ENCODE measurements at regions not wholly inside any gene's neighbourhood (a gene's known extent, or its start where the extent isn't known, plus 50 kb on each side); places are given as distances from the start of the nearest gene placed in this dataset.
A peak's percentile ranks its signal among the peaks of the same experiment; 100 is the strongest.
"Not testable (repeated sequence)": the region's sequence is repeated elsewhere in the genome, so short reads cannot be mapped to it uniquely, and the experiment has no call there.

- Histone ChIP-seq H3K9me3 (replicated peaks) (no peaks in the 10 kb centered on the region), H3K36me3 (no peaks in the 10 kb centered on the region), H3K4me3 (peak overlapping the region; percentile 37), H3K27ac (no peak overlapping the region), H3K27me3 (replicated peaks) (peaks cover 16% of the 10 kb centered on the region; the same call in 1 of the 2 replicates), H3K4me1 (replicated peaks) (no peaks in the 10 kb centered on the region)
- DNase-seq (ENCODE audit: low read depth in 1 of 2, low spot score in 2 of 2) = peak in 1 of 2 experiments; percentile 14
These were observed 131.7 kb downstream of the GPX5 start for GRCh38 chr6:28657381-28657768.

- Histone ChIP-seq H3K9me3 (replicated peaks) (no peaks in the 10 kb centered on the region), H3K4me3 (peak overlapping the region; percentile 37), H3K36me3 (no peaks in the 10 kb centered on the region), H3K27me3 (replicated peaks) (peaks cover 16% of the 10 kb centered on the region; the same call in 1 of the 2 replicates), H3K27ac (no peak overlapping the region), H3K4me1 (replicated peaks) (no peaks in the 10 kb centered on the region)
- peak; percentile 64 to 75 for DNase-seq (ENCODE audit: low read depth in 1 of 2, low spot score in 2 of 2)
These were observed 132.2 kb downstream of the GPX5 start for GRCh38 chr6:28657769-28658465.

- peak in 1 of 2 experiments; percentile 52 for DNase-seq (ENCODE audit: low read depth in 1 of 2, low spot score in 2 of 2)
- Histone ChIP-seq H3K4me3 (peak overlapping the region; percentile 37), H3K4me1 (replicated peaks) (no peaks in the 10 kb centered on the region), H3K27me3 (replicated peaks) (peaks cover 16% of the 10 kb centered on the region; the same call in 1 of the 2 replicates), H3K36me3 (no peaks in the 10 kb centered on the region), H3K9me3 (replicated peaks) (no peaks in the 10 kb centered on the region), H3K27ac (no peak overlapping the region)
These were observed 133.0 kb downstream of the GPX5 start for GRCh38 chr6:28658475-28659249.

- peaks cover 16% of the 10 kb centered on the region; the same call in 1 of the 2 replicates for H3K27me3 ChIP-seq (replicated peaks)
- no peaks in the 10 kb centered on the region for H3K4me1 ChIP-seq (replicated peaks)
- H3K4me3 ChIP-seq = peak overlapping the region; percentile 37
- H3K27ac ChIP-seq = no peak overlapping the region
- no peak for DNase-seq (ENCODE audit: low read depth in 1 of 2, low spot score in 2 of 2)
- no peaks in the 10 kb centered on the region for H3K36me3 ChIP-seq
- no peaks in the 10 kb centered on the region for H3K9me3 ChIP-seq (replicated peaks)
These were observed 133.5 kb downstream of the GPX5 start for GRCh38 chr6:28659250-28659566.

GRCh38 chr6:28661097-28661713, 135.5 kb downstream of the GPX5 start:
- no peak for DNase-seq (ENCODE audit: low read depth in 1 of 2, low spot score in 2 of 2)

GRCh38 chr6:28664870-28665396, 139.3 kb downstream of the GPX5 start:
- Histone ChIP-seq H3K36me3 (no peaks in the 10 kb centered on the region), H3K9me3 (replicated peaks) (no peaks in the 10 kb centered on the region), H3K4me1 (replicated peaks) (no peaks in the 10 kb centered on the region), H3K27me3 (replicated peaks) (no peaks in the 10 kb centered on the region), H3K27ac (no peak overlapping the region), H3K4me3 (no peak overlapping the region)
- no peak for DNase-seq (ENCODE audit: low read depth in 1 of 2, low spot score in 2 of 2)

More at GRCh38 chr6:28661097-28661713, 135.5 kb downstream of the GPX5 start:
- Histone ChIP-seq H3K27ac (no peak overlapping the region), H3K4me3 (no peak overlapping the region), H3K9me3 (replicated peaks) (no peaks in the 10 kb centered on the region), H3K4me1 (replicated peaks) (no peaks in the 10 kb centered on the region), H3K27me3 (replicated peaks) (peaks cover 11% of the 10 kb centered on the region; the same call in 1 of the 2 replicates), H3K36me3 (no peaks in the 10 kb centered on the region)

- Histone ChIP-seq H3K27ac (no peak overlapping the region), H3K9me3 (replicated peaks) (no peaks in the 10 kb centered on the region), H3K4me3 (no peak overlapping the region), H3K36me3 (no peaks in the 10 kb centered on the region), H3K27me3 (replicated peaks) (0 out of 2 replicates have a peak, but pooled peaks cover 4% of the 10 kb centered on the region), H3K4me1 (replicated peaks) (peaks cover 7% of the 10 kb centered on the region; the same call in 1 of the 2 replicates)
- no peak for DNase-seq (ENCODE audit: low read depth in 1 of 2, low spot score in 2 of 2)
These were observed 147.7 kb downstream of the GPX5 start for GRCh38 chr6:28673417-28673786.

- Histone ChIP-seq H3K4me1 (replicated peaks) (peaks cover 7% of the 10 kb centered on the region; the same call in 1 of the 2 replicates), H3K27ac (no peak overlapping the region), H3K9me3 (replicated peaks) (no peaks in the 10 kb centered on the region), H3K27me3 (replicated peaks) (peaks cover 4% of the 10 kb centered on the region; the same call in 1 of the 2 replicates), H3K36me3 (no peaks in the 10 kb centered on the region), H3K4me3 (peak overlapping the region; percentile 34)
- DNase-seq (ENCODE audit: low read depth in 1 of 2, low spot score in 2 of 2) = peak; percentile 70 to 79
These were observed 148.3 kb downstream of the GPX5 start for GRCh38 chr6:28673787-28674671.

- Histone ChIP-seq H3K4me1 (replicated peaks) (peaks cover 7% of the 10 kb centered on the region; the same call in 1 of the 2 replicates), H3K9me3 (replicated peaks) (no peaks in the 10 kb centered on the region), H3K36me3 (no peaks in the 10 kb centered on the region), H3K27ac (no peak overlapping the region), H3K4me3 (no peak overlapping the region), H3K27me3 (replicated peaks) (peaks cover 9% of the 10 kb centered on the region; the same call in 1 of the 2 replicates)
- DNase-seq (ENCODE audit: low read depth in 1 of 2, low spot score in 2 of 2) = no peak
These were observed 149.9 kb downstream of the GPX5 start for GRCh38 chr6:28675600-28675999.

GRCh38 chr6:28682542-28682941, 156.9 kb downstream of the GPX5 start:
- Histone ChIP-seq H3K9me3 (replicated peaks) (no peaks in the 10 kb centered on the region), H3K4me1 (replicated peaks) (no peaks in the 10 kb centered on the region), H3K4me3 (no peak overlapping the region), H3K36me3 (no peaks in the 10 kb centered on the region), H3K27me3 (replicated peaks) (peaks cover 4% of the 10 kb centered on the region; the same call in 1 of the 2 replicates), H3K27ac (no peak overlapping the region)
- DNase-seq (ENCODE audit: low read depth in 1 of 2, low spot score in 2 of 2) = no peak

GRCh38 chr6:28682956-28683685, 157.4 kb downstream of the GPX5 start:
- H3K4me1 ChIP-seq (replicated peaks); H3K36me3 ChIP-seq; H3K27ac ChIP-seq; H3K4me3 ChIP-seq; DNase-seq (ENCODE audit: low read depth in 1 of 2, low spot score in 2 of 2); H3K9me3 ChIP-seq (replicated peaks); H3K27me3 ChIP-seq (replicated peaks): not testable (repeated sequence)

- Histone ChIP-seq H3K4me3 (no peak overlapping the region), H3K27ac (no peak overlapping the region), H3K27me3 (replicated peaks) (0 out of 2 replicates have a peak, but pooled peaks cover 4% of the 10 kb centered on the region), H3K9me3 (replicated peaks) (no peaks in the 10 kb centered on the region), H3K36me3 (no peaks in the 10 kb centered on the region), H3K4me1 (replicated peaks) (no peaks in the 10 kb centered on the region)
- DNase-seq (ENCODE audit: low read depth in 1 of 2, low spot score in 2 of 2) = peak in 1 of 2 experiments; percentile 43
These were observed 158.4 kb downstream of the GPX5 start for GRCh38 chr6:28683945-28684538.

All from SJSA1 (cell line).